ENCODE measurements at regions not wholly inside any gene's neighbourhood (a gene's known extent, or its start where the extent isn't known, plus 50 kb on each side); places are given as distances from the start of the nearest gene placed in this dataset.
"Not testable (repeated sequence)": the region's sequence is repeated elsewhere in the genome, so short reads cannot be mapped to it uniquely, and the experiment has no call there.

DNA sequence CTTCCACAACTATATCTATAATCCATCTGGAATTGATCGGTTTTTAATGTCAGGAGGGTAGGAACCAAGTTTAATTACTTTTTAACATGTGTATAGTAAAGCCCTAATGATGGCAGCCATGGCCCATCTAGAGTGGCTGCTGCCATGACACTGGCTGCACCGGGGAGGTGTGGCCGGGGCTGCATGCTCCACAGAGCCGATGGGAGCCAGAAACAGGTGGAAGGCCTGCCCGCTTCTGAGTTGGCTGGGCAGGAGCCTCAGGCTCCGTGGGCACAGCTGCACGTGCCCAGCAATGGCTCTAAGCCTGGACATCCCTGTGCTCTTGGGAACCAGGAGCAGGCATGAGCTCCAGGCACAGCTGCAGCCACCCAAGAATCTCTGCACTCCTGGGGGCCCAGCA, 73.0 kb downstream of the GBP6 start:
- no peak for DNase-seq

DNA sequence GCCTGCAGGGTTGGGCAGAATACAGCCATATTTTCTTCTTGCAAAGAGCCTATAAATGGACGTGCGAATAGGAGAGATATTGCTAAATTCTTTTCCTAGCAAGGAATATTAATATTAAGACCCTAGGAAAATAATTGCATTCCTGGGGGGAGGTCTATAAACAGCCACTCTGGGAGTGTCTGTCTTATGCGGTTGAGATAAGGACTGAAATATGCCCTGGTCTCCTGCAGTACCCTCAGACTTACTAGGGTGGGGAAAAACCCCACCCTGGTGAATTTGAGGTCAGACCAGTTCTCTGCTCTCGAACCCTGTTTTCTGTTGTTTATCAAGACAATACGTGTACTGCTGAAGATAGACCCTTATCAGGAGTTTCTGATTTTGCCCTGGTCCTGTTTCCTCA, 74.4 kb downstream of the GBP6 start:
- DNase-seq: not testable (repeated sequence)

DNA sequence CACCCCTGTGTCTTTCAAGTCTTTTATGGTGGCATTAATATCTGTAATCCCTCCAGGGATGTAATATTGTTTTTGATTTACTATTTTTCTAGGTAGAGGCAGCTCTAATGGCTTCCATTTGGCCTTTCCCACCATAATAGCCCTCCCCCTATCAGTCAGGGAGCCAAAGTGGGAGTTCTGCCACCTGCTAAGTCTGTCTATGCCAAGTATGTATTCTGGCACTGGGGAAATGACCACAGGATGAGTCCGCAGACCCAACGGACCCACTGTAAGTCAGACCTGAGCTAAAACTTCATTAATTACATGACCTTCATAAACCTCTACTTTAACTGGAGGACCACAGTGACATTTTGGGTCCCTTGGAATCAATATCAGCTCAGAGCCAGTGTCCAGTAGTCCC, 77.1 kb downstream of the GBP6 start:
- DNase-seq: no peak

DNA sequence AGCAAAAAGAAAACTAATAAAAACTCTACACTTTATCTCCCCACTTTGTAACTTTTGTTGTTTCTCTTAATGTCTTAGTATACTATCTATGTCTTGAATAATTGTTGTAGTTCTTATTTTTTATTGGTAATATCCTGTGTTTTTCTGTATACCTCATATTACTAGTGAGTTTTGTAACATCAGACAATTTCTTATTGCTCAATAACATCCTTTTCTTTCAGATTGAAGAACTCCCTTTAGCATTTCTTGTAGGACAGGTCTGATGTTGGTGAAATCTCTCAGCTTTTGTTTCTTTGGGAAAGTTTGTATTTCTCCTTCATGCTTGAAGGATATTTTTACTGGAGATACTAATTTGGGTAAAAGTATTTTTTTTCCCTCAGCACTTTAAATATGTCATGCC, 79.8 kb upstream of the LRRC8B start:
- no peak for DNase-seq

DNA sequence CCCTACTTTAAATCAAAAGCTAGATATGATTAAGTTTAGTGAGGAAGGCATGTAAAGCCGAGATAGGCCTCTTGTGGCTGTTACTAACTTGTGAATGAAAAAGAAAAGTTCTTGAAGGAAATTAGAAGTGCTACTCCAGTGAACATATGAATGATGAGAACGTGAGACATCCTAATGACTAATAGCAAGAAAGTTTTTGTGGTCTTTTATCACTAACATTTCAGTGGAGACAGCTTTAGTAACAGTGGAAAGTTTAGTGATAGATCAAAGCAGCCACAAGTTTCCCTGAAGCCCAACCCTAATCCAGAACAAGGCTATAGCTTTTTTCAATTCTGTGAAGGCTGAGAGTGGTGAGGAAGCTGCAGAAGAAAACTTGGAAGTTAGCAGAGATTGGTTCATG, 73.6 kb upstream of the LRRC8B start:
- no peak for DNase-seq

DNA sequence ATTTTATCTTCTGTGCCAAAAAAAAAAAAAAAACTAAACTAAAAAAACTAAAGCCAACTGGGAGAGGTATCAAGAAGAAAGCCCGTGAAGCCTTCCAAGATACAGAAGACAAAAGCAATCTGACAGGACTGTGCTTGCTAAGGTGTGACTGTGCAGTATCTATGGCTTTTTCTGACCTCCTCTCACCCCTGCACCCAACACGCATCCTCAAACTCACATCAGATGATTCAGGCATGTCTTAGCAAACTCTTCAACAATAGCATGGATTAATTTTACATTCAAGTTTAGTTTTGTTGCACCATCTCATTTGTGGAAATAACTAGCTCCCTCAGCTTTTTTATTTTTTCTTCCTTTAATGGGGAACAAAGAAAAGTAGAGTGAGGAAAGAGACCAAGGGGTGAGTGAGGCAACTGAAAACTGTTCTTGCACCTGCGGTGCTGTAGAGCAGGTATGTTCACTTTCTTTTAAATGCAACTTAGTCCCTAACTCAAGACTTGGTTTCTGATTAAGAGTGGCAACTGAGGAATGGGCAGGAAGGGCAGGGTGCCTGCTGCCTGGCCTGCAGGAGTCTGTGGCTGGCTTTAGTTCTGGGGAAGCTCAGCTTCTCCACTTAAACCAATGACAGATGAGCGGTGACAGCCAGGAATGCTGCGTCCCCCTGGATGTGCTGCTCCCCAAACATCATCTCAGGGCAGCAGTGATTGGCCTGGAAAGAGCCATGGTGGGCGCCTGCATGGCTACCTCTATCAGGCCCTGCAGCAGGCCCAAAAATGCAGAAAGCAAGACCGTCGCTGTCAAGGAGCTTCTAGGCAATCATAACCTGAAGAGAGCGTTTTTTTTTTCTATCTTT, 71.3 kb upstream of the LRRC8B start:
- DNase-seq: no peak

DNA sequence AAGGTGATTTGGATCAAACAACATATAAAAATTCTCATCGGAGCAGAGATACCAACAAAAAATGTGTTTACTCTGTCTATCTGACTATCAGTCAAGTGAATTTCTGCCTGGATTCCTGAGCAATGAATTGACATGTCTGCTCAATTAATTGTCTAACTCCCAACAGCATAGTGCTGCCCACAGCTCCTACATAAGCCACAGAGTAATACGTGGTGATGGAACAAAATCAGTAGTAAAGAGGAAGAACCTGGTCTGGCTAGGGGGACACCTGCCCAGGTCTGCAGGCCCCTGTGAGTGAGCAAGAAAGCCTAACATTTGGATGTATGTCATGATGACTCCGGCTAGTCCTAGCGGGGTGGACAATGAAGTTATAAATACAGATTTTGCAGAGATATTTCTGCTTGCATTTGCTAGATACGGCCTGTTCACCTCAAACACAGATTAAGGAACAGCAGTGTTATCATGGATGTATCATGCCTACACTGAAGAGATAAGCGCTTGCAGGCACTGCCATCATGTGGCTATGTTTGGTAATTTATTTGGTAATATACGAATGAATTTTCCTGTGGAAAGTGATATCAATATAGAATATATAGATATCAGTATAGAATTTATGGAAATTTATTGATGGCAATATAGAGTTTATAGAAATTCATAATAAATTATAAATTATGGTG, 69.6 kb upstream of the LRRC8B start:
- peak; percentile 22 for DNase-seq

DNA sequence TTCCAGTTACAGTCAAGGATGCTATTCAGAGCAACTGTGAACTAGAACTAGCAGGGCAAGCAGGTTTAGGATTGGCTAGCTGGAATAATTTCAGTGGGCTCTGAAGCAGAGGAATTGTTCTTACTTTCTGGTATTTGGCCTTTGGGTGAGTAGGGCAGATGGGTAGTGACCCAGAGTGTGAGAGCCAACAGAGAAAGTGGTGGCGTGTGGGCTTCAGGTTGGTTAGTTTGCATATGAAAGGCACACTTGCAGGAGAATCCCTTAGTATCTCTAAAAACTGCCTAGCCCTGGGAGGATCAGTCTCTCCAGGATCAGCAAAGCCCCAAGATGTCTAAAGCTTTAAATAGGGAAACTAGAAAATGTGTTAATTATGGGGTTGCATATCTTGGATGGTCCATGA, 67.6 kb upstream of the LRRC8B start:
- no peak for DNase-seq

DNA sequence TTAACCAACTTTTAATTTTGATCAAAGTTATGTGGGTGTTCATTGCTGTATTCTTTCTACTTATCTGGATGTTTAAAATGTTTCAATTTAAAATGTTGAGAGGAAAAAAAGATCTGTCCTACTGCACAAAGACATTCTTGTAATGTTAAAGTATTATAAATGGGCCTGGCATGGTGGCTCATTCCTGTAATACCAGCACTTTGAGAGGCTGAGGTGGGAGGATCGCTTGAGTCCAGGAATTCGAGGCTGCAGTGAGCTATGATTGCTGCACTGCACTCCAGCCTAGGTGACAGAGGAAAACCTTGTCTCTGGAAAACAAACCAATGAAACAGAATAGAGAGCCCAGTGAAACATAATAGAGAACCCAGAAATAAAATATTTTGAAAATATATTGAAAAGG, 65.5 kb upstream of the LRRC8B start:
- DNase-seq: no peak

DNA sequence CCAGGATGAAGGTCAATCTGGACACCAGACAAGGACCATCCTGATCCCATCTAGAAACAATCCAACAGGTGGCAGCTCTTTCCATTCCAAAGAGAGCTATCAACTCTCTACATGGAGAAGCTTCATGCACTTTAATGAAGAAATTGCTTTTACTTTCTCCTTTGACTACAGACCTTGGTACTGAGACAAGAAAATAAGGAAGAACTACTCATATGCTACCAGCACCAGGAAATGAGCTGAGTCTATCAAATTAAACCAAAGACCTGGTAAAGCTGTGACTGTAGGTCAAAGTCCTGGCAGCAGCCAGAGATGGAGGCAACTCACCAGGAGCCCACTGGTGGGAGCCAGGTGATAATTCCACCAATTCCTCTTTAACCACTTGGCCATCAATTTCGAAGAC, 64.3 kb upstream of the LRRC8B start:
- no peak for DNase-seq

DNA sequence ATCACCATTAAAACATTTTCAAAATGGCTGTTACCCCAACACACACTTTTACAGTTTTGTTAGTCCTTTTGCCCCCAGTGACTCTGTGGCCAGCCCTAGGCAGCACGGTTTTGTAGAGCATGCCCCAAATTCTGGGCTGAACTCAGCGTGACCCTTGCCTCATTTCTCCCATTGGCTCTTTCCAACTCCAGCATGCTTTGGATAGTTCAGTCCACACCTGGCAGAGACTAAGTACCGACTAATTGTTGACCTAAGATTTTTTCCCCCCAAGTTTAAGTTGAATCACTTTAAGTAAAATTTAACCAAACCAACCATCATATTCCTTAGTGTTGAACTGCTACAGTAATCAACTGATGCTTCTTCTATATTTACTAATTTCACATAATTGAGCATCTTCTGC, 62.4 kb upstream of the LRRC8B start:
- DNase-seq: no peak

DNA sequence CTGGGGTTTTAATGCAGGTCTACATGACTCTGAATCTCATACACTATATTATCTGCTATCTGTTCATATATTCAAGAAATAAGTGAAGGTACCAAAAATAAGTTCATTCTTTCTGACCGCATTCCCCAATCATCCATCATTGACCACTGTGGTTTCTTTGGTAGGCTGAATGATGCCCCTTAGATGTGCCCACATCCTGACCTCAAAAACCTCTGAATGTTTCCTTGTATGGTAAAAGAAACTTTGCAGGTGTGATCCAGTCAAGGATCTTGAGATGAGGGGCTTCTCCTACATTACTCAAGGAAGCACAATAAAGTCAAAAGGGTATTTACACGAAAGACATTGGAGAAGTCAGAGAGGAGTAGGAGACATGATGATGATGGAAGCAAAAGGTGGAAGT, 60.6 kb upstream of the LRRC8B start:
- DNase-seq: no peak

DNA sequence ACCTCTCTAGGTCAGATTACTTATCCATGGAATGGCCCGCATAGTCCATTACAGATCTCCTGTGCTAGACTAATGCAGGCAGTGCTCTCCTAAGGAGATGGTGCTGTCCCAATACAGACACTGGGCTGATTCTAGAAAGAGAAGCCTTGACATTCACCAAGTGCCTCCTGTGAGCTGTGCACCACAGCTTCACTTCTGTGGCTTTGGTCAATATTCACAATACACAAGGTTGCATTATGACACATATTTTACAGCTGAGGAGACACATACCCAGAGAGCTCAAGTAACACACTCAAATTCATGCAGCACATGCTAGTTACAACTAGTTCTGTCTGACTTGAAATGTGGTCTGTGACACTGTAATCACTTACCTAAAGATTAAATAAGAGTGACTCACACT, 59.4 kb upstream of the LRRC8B start:
- no peak for DNase-seq

DNA sequence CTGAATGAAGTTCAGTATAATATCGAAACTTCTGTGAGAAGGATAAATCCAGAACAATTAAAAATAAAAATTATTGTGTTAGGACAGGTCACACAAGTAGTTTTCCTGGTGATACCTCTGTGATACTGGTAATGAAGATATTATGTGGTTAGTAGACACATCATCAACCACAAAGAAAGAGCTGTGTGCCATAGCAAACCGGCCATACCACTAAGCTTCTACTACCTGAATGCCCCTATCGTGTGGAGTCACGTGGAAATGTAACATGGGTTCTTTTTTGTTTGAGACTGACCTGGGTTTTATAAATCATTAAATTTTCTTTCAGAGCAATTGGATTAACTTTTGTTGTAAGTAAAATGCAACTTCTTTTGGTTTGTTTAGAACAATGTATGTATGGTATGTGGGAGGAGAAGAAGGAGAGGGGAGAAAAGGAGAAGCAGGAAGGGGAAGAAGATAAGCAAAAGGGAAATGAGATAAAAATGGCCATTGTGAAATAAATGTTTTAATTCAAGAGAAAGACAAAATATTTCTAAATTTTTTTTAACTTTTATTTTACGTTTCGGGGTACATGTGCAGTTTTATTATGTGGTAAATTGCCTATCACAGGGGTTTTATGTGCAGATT, 58.2 kb upstream of the LRRC8B start:
- DNase-seq: no peak

DNA sequence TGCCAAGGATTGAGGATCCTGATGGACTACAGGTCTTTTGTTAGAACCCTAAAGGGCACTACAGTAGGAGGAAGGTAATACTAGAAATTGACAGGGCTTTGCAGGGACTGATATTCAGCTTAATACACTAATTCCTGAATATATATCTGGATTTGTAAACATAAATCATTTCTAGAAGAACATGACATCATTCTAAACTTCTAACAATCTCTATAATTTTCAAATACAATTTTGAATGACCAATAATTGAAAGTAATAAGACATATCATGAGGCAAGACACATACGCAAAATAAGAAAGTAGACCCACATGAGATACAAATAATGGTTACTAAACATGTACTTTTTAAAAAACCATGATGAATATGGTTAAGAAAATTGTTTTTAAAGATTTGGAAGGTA, 52.4 kb upstream of the LRRC8B start:
- no peak for DNase-seq

DNA sequence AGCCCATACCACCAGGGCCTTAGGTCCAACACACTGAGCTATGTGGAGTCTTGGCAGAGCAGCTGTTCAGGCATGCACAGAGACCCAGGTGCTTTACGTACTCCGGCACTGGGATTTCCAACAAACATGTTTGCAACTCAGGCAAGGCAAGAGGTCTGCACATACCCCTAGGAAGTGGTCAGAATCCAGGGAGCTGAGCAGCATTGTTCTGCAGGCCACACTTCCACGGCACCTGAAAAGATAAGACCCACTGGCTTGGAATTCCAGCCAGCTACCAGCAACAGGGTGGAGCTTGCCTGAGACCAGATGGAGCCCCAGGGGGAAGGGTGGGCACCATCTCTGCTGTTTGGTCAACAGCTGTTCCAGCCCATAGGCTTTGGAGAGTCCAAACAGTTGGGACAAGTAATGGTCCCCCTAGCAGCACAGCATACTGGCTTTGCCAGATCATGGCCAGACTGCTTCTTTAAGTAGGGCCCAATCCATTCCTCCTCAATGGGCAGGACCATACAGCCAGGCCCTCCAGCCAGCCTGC, 51.7 kb upstream of the LRRC8B start:
- DNase-seq: no peak
